LoVo (cell line): ENCODE measurements at regions not wholly inside any gene's neighbourhood (a gene's known extent, or its start where the extent isn't known, plus 50 kb on each side); places are given as distances from the start of the nearest gene placed in this dataset.

Experiments used
- DNase-seq: peaks from one replicate; pipeline ENCODE4 v3.0.0-alpha.2; 2016; ENCODE audit warnings: low spot score

DNA sequence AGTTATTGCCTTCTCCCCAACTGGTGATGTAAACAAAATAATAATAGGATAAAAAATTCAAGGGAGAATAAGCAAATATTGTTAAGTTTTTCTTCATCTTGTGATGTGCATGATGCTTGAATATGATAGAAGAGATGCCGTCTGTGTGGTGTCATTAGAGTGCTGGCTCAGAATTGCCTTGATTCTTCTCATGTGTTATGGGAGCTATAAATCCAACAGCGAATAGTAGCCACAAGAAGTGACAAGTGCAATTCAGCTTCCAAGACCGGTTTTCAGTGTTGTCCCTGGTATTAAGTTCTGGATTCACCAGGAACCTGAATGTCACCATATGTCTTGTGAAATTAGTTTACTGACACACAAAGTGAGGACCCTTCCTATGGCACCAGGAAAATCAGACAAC is 547.0 kb downstream of the NSUN3 start:
- DNase-seq: no peak

GRCh38 chr3:94611596-94611995 is 548.7 kb downstream of the NSUN3 start:
- no peak for DNase-seq

DNA sequence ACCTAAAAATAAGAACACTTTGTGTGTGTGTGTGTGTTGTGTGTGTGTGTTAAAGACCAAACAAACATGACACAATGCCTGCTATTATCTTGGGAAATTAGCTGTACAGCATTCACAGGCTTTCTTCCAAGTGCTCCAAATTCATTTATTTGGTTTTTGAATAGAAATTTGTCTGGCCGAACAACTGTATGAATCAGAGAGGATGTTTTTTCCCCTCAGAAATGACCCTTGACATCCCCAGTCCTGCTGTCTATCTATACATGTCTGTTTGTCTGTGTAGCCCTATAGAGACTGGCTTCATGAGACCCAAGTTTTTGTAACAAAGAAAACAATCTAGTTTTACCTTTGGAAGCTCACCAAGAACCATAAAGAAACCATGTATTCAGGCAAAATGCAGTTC is 549.8 kb downstream of the NSUN3 start:
- DNase-seq: no peak

DNA sequence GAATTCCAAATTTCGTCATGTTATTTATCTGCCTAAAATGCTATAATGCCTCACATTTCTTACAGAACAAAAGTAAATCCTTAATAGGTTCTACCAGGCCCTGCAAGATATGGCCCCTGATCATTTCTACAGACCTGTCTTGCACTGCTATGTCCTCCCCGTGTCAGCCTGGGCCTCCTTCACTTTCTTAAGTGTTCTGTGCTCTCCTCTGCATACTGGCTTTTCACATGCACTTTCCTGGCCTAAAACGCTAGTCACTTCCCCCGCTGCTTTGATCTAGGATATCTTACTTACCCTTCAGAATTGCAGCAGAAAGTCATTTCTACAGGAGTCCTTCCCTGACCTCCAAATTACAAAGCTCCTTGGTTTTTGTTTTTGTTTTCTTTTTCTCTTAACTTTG is 551.3 kb downstream of the NSUN3 start:
- DNase-seq: no peak

GRCh38 chr3:94615275-94616065 is 552.6 kb downstream of the NSUN3 start:
- DNase-seq: no peak

- DNase-seq: no peak
Measured at GRCh38 chr3:94616833-94617232, 554.0 kb downstream of the NSUN3 start.

- DNase-seq: no peak
Measured at GRCh38 chr3:94617312-94617711, 554.5 kb downstream of the NSUN3 start.

DNA sequence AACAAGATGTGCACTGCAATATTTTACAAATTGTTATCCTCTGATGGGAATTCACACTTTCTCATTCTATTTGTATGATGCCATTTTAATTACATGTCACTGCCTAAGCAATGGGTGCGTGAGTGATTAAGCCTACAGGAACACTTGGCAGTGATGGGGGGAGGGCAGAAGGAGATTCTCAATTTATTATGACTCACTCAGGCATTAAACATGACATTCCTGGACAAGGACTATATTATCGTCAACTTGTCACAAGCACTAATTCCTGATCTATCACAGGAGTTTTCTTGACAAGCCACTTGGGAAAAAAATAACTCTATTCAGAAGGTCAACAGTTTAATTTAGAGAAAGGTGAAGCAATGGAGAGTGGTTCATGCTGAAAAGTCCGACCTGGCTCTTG is 556.8 kb downstream of the NSUN3 start:
- no peak for DNase-seq

GRCh38 chr3:94626573-94626972 is 563.7 kb downstream of the NSUN3 start:
- no peak for DNase-seq

DNA sequence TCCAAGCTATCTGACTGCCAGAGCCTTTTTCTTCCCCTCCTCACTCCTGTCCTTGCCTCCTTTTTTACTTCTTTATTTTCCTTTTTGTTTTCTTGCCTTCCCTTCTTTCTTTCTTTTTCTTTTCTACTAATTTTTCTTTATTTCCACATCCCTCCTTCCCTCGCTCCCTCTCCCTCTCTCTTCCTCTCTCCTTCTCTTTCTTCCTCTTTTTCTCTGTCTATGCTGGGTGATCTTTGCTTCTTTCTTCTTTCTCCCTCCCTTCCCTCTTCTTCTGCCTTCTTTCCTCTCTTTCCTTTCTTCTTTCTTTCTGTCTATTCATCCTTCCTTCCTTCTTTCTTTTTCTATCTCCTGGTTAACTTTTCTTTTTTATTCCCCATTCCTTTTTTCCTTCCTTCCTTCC is 564.8 kb downstream of the NSUN3 start:
- no peak for DNase-seq

GRCh38 chr3:94643400-94643799 is 580.5 kb downstream of the NSUN3 start:
- DNase-seq: no peak

DNA sequence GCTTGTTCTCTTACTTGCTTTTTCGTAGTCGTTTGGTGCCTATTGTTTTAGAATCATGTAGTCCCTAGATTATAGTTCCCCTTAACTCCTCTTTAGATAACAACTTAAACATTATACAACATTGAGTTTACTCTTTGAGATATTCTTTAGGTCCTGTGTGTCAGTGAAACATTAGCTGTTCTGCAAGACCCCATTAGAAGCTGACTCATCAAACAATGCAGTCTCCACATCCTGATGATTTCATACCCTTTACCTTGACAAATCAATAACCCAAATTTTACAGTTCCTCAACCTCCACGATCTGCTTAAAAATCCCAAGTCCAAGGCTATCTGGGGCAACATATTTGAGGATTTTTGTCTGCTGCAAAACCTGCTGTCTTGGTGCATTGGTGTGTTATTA is 582.9 kb downstream of the NSUN3 start:
- DNase-seq: no peak

GRCh38 chr3:94647131-94647530 is 584.3 kb downstream of the NSUN3 start:
- DNase-seq: no peak

DNA sequence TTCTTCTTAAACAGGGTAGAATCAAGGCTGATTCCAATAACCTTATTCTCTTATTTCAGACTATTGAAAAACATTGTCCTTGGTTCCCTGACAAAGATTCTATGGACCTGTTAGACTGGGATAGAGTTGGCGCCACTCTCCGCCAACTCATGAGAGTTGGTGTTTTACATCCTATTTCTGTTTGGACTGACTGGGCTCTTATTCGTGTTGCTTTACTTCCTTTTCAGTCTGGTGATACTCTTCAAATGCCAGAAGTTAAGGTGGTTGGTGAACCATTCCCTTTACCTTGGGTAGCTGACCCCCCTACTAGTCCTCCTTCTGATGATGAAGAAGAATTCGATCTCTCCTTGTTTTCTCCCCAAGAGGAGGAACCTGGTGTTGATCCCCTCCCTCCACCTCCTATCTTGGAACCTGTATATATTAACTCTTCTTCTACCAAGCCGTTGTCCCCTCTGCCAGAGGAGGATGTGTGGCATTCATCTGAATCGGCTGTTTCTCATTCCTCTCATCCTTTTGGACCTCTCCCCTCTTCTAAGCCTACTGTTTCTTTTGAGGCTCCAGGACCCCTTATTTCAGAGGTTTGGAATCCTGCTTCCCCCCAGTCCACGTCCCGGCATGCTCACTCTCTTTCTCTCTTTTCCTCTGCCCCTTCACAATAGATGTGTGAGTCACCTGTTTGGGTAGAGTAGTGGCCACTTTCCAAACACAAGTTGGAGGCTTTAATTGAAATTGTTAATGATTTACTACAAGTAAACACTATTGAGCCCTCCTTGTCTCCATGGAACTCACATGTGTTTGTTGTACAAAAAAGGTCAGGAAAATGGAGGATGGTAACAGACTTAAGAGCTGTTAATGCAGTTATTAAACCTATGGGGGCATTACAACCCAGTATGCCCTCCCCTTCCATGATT is 585.7 kb downstream of the NSUN3 start:
- peak; percentile 61 for DNase-seq

- DNase-seq: no peak
Measured at GRCh38 chr3:94654096-94654495, 591.2 kb downstream of the NSUN3 start.

GRCh38 chr3:94665922-94666321 is 603.1 kb downstream of the NSUN3 start:
- no peak for DNase-seq

DNA sequence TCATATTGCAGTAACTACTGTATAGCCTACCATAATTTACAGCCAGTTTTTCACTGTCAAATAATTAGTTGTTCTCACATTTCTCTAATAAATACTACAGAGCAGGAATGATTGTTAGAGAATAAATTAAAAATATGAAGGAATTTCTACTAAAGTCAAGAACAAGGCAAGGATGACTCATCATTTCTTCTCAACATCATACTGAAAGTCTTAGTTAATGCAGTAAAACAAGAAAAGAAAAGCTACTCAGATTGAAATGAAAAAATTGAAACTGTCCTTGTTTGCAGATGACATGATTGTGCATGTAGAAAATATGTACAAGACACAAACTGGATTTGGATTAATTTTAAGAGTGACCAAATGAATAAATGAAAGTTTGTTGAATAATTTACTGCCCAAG is 608.2 kb downstream of the NSUN3 start:
- no peak for DNase-seq

GRCh38 chr3:94673876-94674275 is 611.0 kb downstream of the NSUN3 start:
- no peak for DNase-seq

- no peak for DNase-seq
Measured at GRCh38 chr3:94686208-94686607, 623.3 kb downstream of the NSUN3 start.

DNA sequence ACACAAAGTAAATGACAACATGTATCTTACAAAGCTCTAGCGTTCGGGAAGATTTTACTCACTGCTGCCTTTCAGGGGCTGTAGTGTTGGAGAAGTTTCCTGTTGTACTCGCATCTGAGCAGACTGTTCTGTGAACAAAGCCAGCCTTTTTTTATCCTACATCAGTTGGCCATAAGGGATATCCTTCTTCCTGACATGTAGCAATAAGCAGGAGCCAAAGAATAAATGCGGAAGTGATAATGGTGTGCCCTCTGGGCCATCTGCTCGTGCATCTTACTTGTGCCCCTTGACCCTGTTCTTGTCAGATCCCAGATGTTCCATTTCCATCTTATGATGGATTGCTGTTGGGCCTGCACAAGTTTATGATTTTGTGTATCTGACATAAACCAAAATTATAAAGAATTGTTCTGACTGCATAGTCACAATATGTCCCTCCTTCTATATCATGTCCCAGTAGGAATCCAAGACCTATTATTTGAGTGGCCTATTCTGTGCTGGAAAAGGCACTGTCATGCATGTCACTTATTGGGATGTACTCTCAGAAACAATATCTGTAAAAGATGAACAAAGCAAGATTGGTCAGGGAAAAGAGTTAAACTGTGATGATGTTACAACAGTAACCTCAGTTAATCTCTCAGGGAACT is 631.3 kb downstream of the NSUN3 start:
- no peak for DNase-seq

GRCh38 chr3:94694894-94695293 is 632.0 kb downstream of the NSUN3 start:
- no peak for DNase-seq

DNA sequence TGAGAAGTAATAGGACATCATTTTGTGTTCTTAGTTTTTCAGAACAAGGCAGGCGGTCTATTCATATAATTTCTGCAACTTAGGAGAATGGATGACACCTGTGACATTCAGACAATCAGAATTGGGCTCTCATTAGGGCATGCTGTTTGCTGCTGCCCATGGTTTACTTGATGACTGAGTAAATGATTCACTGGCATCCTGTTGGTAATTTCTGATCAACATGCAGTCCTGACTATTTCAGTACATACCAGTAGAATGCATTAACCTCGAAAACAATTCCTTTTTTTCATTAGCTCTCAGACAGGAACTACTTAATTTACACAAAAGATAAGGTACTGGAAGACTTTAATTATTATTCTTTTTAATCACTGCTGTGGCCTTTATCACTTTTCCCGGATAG is 641.6 kb downstream of the NSUN3 start:
- DNase-seq: no peak
